ENCODE measurements at regions not wholly inside any gene's neighbourhood (a gene's known extent, or its start where the extent isn't known, plus 50 kb on each side); places are given as distances from the start of the nearest gene placed in this dataset.

- Mint-ChIP-seq H3K27me3 (no peaks in the 10 kb centered on the region), H3K4me3 (no peak overlapping the region), H3K9me3 (peaks cover 0 to 7% (median 6%) of the 10 kb centered on the region in 11 donors), H3K27ac (no peak overlapping the region), H3K4me1 (no peaks in the 10 kb centered on the region), H3K36me3 (peaks cover 0 to 5% (median 0%) of the 10 kb centered on the region in 5 donors)
- H3K4me1 ChIP-seq (ENCODE audit: control insufficient read depth in 2 of 2, insufficient read depth in 2 of 2, low read length in 2 of 2): no peaks in the 10 kb centered on the region
- no peak overlapping the region for H3K4me3 ChIP-seq (ENCODE audit: low read length)
- ATAC-seq (no peak), DNase-seq (no peak)
- H3K27ac ChIP-seq (ENCODE audit: low read depth, low read length): no peak overlapping the region
- H3K9me3 ChIP-seq (ENCODE audit: control insufficient read depth in 2 of 3, low read length in 3 of 3): no peaks in the 10 kb centered on the region
- intact Hi-C loops (cut with micrococcal nuclease): no loop called here
- no peaks in the 10 kb centered on the region for H3K27me3 ChIP-seq (ENCODE audit: control insufficient read depth in 2 of 2, insufficient read depth in 2 of 2, low read length in 2 of 2)
- CTCF ChIA-PET: no interaction called here
- H3K36me3 ChIP-seq (ENCODE audit: control insufficient read depth in 2 of 3, insufficient read depth in 3 of 3, low read length in 3 of 3): no peaks in the 10 kb centered on the region
- POLR2A ChIA-PET: no interaction called here
Measured at GRCh38 chr3:110069761-110070160, 732.4 kb upstream of the DPPA4 start.

GRCh38 chr3:110070161-110070916 is 733.0 kb upstream of the DPPA4 start:
- H3K9me3 Mint-ChIP-seq: peaks cover 0 to 7% (median 6%) of the 10 kb centered on the region in 11 donors
- H3K36me3 ChIP-seq (ENCODE audit: control insufficient read depth in 2 of 3, insufficient read depth in 3 of 3, low read length in 3 of 3): no peaks in the 10 kb centered on the region
- no peaks in the 10 kb centered on the region for H3K4me1 Mint-ChIP-seq
- DNase-seq (no peak), ATAC-seq (no peak)
- no peaks in the 10 kb centered on the region for H3K9me3 ChIP-seq (ENCODE audit: control insufficient read depth in 2 of 3, low read length in 3 of 3)
- ChIA-PET POLR2A (no interaction called here), CTCF (no interaction called here)
- H3K27me3 ChIP-seq (ENCODE audit: control insufficient read depth in 2 of 2, insufficient read depth in 2 of 2, low read length in 2 of 2): no peaks in the 10 kb centered on the region
- no peak overlapping the region for H3K4me3 Mint-ChIP-seq
- H3K27ac ChIP-seq (ENCODE audit: low read depth, low read length): no peak overlapping the region
- no peak overlapping the region for H3K4me3 ChIP-seq (ENCODE audit: low read length)
- H3K27me3 Mint-ChIP-seq: no peaks in the 10 kb centered on the region
- H3K36me3 Mint-ChIP-seq: peaks cover 0 to 5% (median 0%) of the 10 kb centered on the region in 5 donors
- intact Hi-C loops (cut with micrococcal nuclease): no loop called here
- H3K4me1 ChIP-seq (ENCODE audit: control insufficient read depth in 2 of 2, insufficient read depth in 2 of 2, low read length in 2 of 2): no peaks in the 10 kb centered on the region
- H3K27ac Mint-ChIP-seq: no peak overlapping the region

DNA sequence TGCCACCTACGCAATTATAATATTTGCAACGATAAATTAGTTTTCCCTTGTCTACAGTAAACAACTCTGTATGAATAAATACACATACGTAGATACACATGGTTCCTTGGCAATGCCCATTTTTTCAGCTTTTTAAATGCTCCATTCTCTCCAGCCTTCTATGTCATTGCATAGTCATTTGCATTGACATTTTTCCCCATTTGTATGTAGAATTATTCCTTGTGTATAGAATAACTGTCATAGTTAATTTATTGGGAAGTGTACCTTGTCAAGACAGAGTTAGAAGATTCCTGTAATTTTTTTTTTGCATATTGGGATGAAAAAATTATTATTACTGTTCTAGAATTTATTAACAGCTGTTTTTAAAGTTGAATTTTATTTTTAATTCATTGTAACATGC is 736.7 kb upstream of the DPPA4 start:
- Histone ChIP-seq H3K27ac (ENCODE audit: low read depth, low read length) (no peak overlapping the region), H3K27me3 (ENCODE audit: control insufficient read depth in 2 of 2, insufficient read depth in 2 of 2, low read length in 2 of 2) (no peaks in the 10 kb centered on the region), H3K9me3 (ENCODE audit: control insufficient read depth in 2 of 3, low read length in 3 of 3) (no peaks in the 10 kb centered on the region), H3K4me3 (ENCODE audit: low read length) (no peak overlapping the region), H3K4me1 (ENCODE audit: control insufficient read depth in 2 of 2, insufficient read depth in 2 of 2, low read length in 2 of 2) (no peaks in the 10 kb centered on the region), H3K36me3 (ENCODE audit: control insufficient read depth in 2 of 3, insufficient read depth in 3 of 3, low read length in 3 of 3) (no peaks in the 10 kb centered on the region)
- H3K4me3 Mint-ChIP-seq: no peak overlapping the region
- intact Hi-C loops (cut with micrococcal nuclease): no loop called here
- no peaks in the 10 kb centered on the region for H3K4me1 Mint-ChIP-seq
- no peak overlapping the region for H3K27ac Mint-ChIP-seq
- ChIA-PET CTCF (interaction anchor here (0.6 kb wide), 1 partner anchor 473 kb away, joined by 4 read pairs; no protein-coding TSS in a partner anchor), POLR2A (no interaction called here)
- H3K9me3 Mint-ChIP-seq: peaks cover 0 to 7% (median 6%) of the 10 kb centered on the region in 11 donors
- DNase-seq (no peak), ATAC-seq (no peak)
- H3K27me3 Mint-ChIP-seq: no peaks in the 10 kb centered on the region
- H3K36me3 Mint-ChIP-seq: peaks cover 0 to 5% (median 0%) of the 10 kb centered on the region in 5 donors

DNA sequence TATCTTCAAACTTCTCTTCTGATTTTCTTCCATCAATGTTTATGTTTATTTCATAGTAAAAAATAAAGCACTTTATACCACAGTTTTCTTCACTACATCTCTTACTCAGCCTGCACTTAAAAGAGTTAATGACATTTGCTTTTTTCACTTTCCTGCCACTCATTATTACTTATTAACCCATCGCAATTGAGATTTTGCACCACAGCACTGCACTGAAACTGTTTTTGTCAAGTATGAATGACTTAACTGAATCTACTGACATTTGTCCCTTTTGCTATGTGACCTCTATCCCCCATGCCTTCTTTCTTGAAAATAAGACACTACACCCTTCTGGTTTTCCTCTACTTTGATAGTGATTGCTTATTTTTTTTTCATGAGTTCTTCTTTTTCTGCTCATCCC is 739.7 kb upstream of the DPPA4 start:
- Mint-ChIP-seq H3K9me3 (peaks cover 0 to 1% (median 0%) of the 10 kb centered on the region in 11 donors), H3K27ac (no peak overlapping the region), H3K4me1 (no peaks in the 10 kb centered on the region), H3K27me3 (peaks cover 0 to 8% (median 4%) of the 10 kb centered on the region in 5 donors), H3K4me3 (no peak overlapping the region), H3K36me3 (no peaks in the 10 kb centered on the region)
- H3K4me1 ChIP-seq (ENCODE audit: control insufficient read depth in 2 of 2, insufficient read depth in 2 of 2, low read length in 2 of 2): no peaks in the 10 kb centered on the region
- no peaks in the 10 kb centered on the region for H3K36me3 ChIP-seq (ENCODE audit: control insufficient read depth in 2 of 3, insufficient read depth in 3 of 3, low read length in 3 of 3)
- no peaks in the 10 kb centered on the region for H3K27me3 ChIP-seq (ENCODE audit: control insufficient read depth in 2 of 2, insufficient read depth in 2 of 2, low read length in 2 of 2)
- no peak for ATAC-seq
- H3K27ac ChIP-seq (ENCODE audit: low read depth, low read length): no peak overlapping the region
- CTCF ChIA-PET: no interaction called here
- DNase-seq: no peak
- H3K4me3 ChIP-seq (ENCODE audit: low read length): no peak overlapping the region
- POLR2A ChIA-PET: no interaction called here
- intact Hi-C loops (cut with micrococcal nuclease): no loop called here
- no peaks in the 10 kb centered on the region for H3K9me3 ChIP-seq (ENCODE audit: control insufficient read depth in 2 of 3, low read length in 3 of 3)

GRCh38 chr3:110093411-110093810 is 756.1 kb upstream of the DPPA4 start:
- Mint-ChIP-seq H3K36me3 (peaks cover 0 to 5% (median 0%) of the 10 kb centered on the region in 5 donors), H3K9me3 (peaks cover 0 to 4% (median 0%) of the 10 kb centered on the region in 11 donors), H3K4me3 (no peak overlapping the region), H3K4me1 (no peaks in the 10 kb centered on the region), H3K27me3 (no peaks in the 10 kb centered on the region), H3K27ac (no peak overlapping the region)
- Histone ChIP-seq H3K27me3 (ENCODE audit: control insufficient read depth in 2 of 2, insufficient read depth in 2 of 2, low read length in 2 of 2) (no peaks in the 10 kb centered on the region), H3K4me1 (ENCODE audit: control insufficient read depth in 2 of 2, insufficient read depth in 2 of 2, low read length in 2 of 2) (no peaks in the 10 kb centered on the region), H3K36me3 (ENCODE audit: control insufficient read depth in 2 of 3, insufficient read depth in 3 of 3, low read length in 3 of 3) (no peaks in the 10 kb centered on the region), H3K4me3 (ENCODE audit: low read length) (no peak overlapping the region), H3K27ac (ENCODE audit: low read depth, low read length) (no peak overlapping the region), H3K9me3 (ENCODE audit: control insufficient read depth in 2 of 3, low read length in 3 of 3) (no peaks in the 10 kb centered on the region)
- CTCF ChIA-PET: no interaction called here
- POLR2A ChIA-PET: no interaction called here
- DNase-seq (no peak), ATAC-seq (no peak)
- intact Hi-C loops (cut with micrococcal nuclease): no loop called here

- Mint-ChIP-seq H3K27me3 (no peaks in the 10 kb centered on the region), H3K9me3 (peaks cover 0 to 4% (median 0%) of the 10 kb centered on the region in 11 donors), H3K36me3 (peaks cover 0 to 5% (median 0%) of the 10 kb centered on the region in 5 donors), H3K27ac (no peak overlapping the region), H3K4me3 (no peak overlapping the region), H3K4me1 (no peaks in the 10 kb centered on the region)
- no peak overlapping the region for H3K4me3 ChIP-seq (ENCODE audit: low read length)
- ATAC-seq (no peak), DNase-seq (no peak)
- ChIA-PET POLR2A (no interaction called here), CTCF (no interaction called here)
- intact Hi-C loops (cut with micrococcal nuclease): no loop called here
- H3K4me1 ChIP-seq (ENCODE audit: control insufficient read depth in 2 of 2, insufficient read depth in 2 of 2, low read length in 2 of 2): no peaks in the 10 kb centered on the region
- H3K27ac ChIP-seq (ENCODE audit: low read depth, low read length): no peak overlapping the region
- no peaks in the 10 kb centered on the region for H3K36me3 ChIP-seq (ENCODE audit: control insufficient read depth in 2 of 3, insufficient read depth in 3 of 3, low read length in 3 of 3)
- no peaks in the 10 kb centered on the region for H3K9me3 ChIP-seq (ENCODE audit: control insufficient read depth in 2 of 3, low read length in 3 of 3)
- no peaks in the 10 kb centered on the region for H3K27me3 ChIP-seq (ENCODE audit: control insufficient read depth in 2 of 2, insufficient read depth in 2 of 2, low read length in 2 of 2)
Measured at GRCh38 chr3:110093812-110094401, 756.6 kb upstream of the DPPA4 start.

GRCh38 chr3:110099711-110100110 is 762.4 kb upstream of the DPPA4 start:
- no peak overlapping the region for H3K4me3 ChIP-seq (ENCODE audit: low read length)
- Mint-ChIP-seq H3K36me3 (no peaks in the 10 kb centered on the region), H3K27ac (no peak overlapping the region), H3K9me3 (peaks cover 0 to 4% (median 0%) of the 10 kb centered on the region in 11 donors), H3K27me3 (peaks cover 0 to 4% (median 0%) of the 10 kb centered on the region in 5 donors), H3K4me3 (no peak overlapping the region), H3K4me1 (no peaks in the 10 kb centered on the region)
- no peaks in the 10 kb centered on the region for H3K4me1 ChIP-seq (ENCODE audit: control insufficient read depth in 2 of 2, insufficient read depth in 2 of 2, low read length in 2 of 2)
- DNase-seq (no peak), ATAC-seq (no peak)
- no peaks in the 10 kb centered on the region for H3K27me3 ChIP-seq (ENCODE audit: control insufficient read depth in 2 of 2, insufficient read depth in 2 of 2, low read length in 2 of 2)
- ChIA-PET POLR2A (no interaction called here), CTCF (no interaction called here)
- no peaks in the 10 kb centered on the region for H3K9me3 ChIP-seq (ENCODE audit: control insufficient read depth in 2 of 3, low read length in 3 of 3)
- H3K36me3 ChIP-seq (ENCODE audit: control insufficient read depth in 2 of 3, insufficient read depth in 3 of 3, low read length in 3 of 3): no peaks in the 10 kb centered on the region
- no peak overlapping the region for H3K27ac ChIP-seq (ENCODE audit: low read depth, low read length)
- intact Hi-C loops (cut with micrococcal nuclease): no loop called here

Measured in naive thymus-derived CD4-positive, alpha-beta T cell (primary cell).